Left cardiac atrium (tissue), 4 donors: ENCODE measurements at regions not wholly inside any gene's neighbourhood (a gene's known extent, or its start where the extent isn't known, plus 50 kb on each side); places are given as distances from the start of the nearest gene placed in this dataset.
"Not testable (repeated sequence)": the region's sequence is repeated elsewhere in the genome, so short reads cannot be mapped to it uniquely, and the experiment has no call there.

Source experiments
- ATAC-seq, 2 donors: fragments of 200-7000 bp; cut with Tn5 transposase; one replicate each; pipeline ENCODE4 v1.9.1; 2020; ENCODE audit warnings: mild to moderate bottlenecking in 2 of 2, moderate library complexity in 2 of 2
- DNase-seq: peaks from one replicate; pipeline ENCODE4 v3.0.0-alpha.2; 2020
- intact Hi-C, 2 donors: fragments of 100-400 bp; cut with DNase I; formaldehyde crosslinking; loops; one replicate each; pipeline versions ENCODE4 v1.14.1 to v1.15.1; 2022 to 2023
- donor health status: DM: no; HTN: yes; CAD: no.
- donor health status: DM: no; HTN: yes; CAD: no; lungs with severe emphysema.
- donor health status: DM: yes; HTN: yes; CAD: no.
- donor health status: Dilated cardiomyopathy.

- intact Hi-C loops = no loop called here
- no peak for ATAC-seq
These were observed 1266.3 kb downstream of the SI start for GRCh38 chr3:163812006-163812405.

GRCh38 chr3:163809540-163809993 is 1268.7 kb downstream of the SI start:
- ATAC-seq = no peak
- no peak for DNase-seq
- intact Hi-C loops = no loop called here

More at GRCh38 chr3:163812006-163812405, 1266.3 kb downstream of the SI start:
- DNase-seq = no peak

- no peak for DNase-seq
These were observed 1291.9 kb downstream of the SI start for GRCh38 chr3:163786416-163786815.

GRCh38 chr3:163785693-163786092 is 1292.6 kb downstream of the SI start:
- intact Hi-C loops = no loop called here
- DNase-seq (no peak), ATAC-seq (no peak)

More at GRCh38 chr3:163786416-163786815, 1291.9 kb downstream of the SI start:
- intact Hi-C loops = no loop called here
- no peak for ATAC-seq

GRCh38 chr3:163779396-163780344 is 1298.6 kb downstream of the SI start:
- no peak for DNase-seq
- intact Hi-C loops = no loop called here
- ATAC-seq = no peak

- ATAC-seq (no peak), DNase-seq (no peak)
- intact Hi-C loops = no loop called here
These were observed 1301.6 kb downstream of the SI start for GRCh38 chr3:163776743-163777142.

GRCh38 chr3:163773136-163773535 is 1305.2 kb downstream of the SI start:
- DNase-seq (no peak), ATAC-seq (no peak)
- intact Hi-C loops = no loop called here

GRCh38 chr3:163768048-163768447 is 1310.2 kb downstream of the SI start:
- ATAC-seq (no peak), DNase-seq (no peak)
- intact Hi-C loops = no loop called here

GRCh38 chr3:163766112-163766511 is 1312.2 kb downstream of the SI start:
- no peak for ATAC-seq

GRCh38 chr3:163753033-163753432 is 1325.3 kb downstream of the SI start:
- intact Hi-C loops = no loop called here
- ATAC-seq (no peak), DNase-seq (no peak)

More at GRCh38 chr3:163766112-163766511, 1312.2 kb downstream of the SI start:
- intact Hi-C loops = no loop called here
- no peak for DNase-seq

- no peak for ATAC-seq
- intact Hi-C loops = no loop called here
- no peak for DNase-seq
These were observed 1333.1 kb downstream of the SI start for GRCh38 chr3:163745204-163745603.

GRCh38 chr3:163735394-163735793 is 1342.9 kb downstream of the SI start:
- intact Hi-C loops = no loop called here
- no peak for ATAC-seq

GRCh38 chr3:163730684-163731083 is 1347.6 kb downstream of the SI start:
- intact Hi-C loops = no loop called here
- DNase-seq = no peak
- ATAC-seq = no peak

More at GRCh38 chr3:163735394-163735793, 1342.9 kb downstream of the SI start:
- no peak for DNase-seq

- ATAC-seq (no peak), DNase-seq (no peak)
- intact Hi-C loops = no loop called here
These were observed 1352.2 kb downstream of the SI start for GRCh38 chr3:163726125-163726524.

- ATAC-seq = no peak
- no peak for DNase-seq
- intact Hi-C loops = no loop called here
These were observed 1355.9 kb downstream of the SI start for GRCh38 chr3:163722405-163722804.

- DNase-seq (no peak), ATAC-seq (no peak)
- intact Hi-C loops = no loop called here
These were observed 1356.7 kb downstream of the SI start for GRCh38 chr3:163721596-163721995.

GRCh38 chr3:163717377-163717776 is 1360.9 kb downstream of the SI start:
- intact Hi-C loops = no loop called here
- ATAC-seq = no peak
- no peak for DNase-seq

- no peak for ATAC-seq
- intact Hi-C loops = no loop called here
- DNase-seq = no peak
These were observed 1369.9 kb downstream of the SI start for GRCh38 chr3:163708428-163708827.

- intact Hi-C loops = no loop called here
- ATAC-seq (no peak), DNase-seq (no peak)
These were observed 1370.6 kb downstream of the SI start for GRCh38 chr3:163707659-163708058.

GRCh38 chr3:163698221-163698620 is 1380.1 kb downstream of the SI start:
- intact Hi-C loops, ATAC-seq, DNase-seq: not testable (repeated sequence)

- intact Hi-C loops = no loop called here
- DNase-seq = no peak
- no peak for ATAC-seq
These were observed 1385.8 kb downstream of the SI start for GRCh38 chr3:163692494-163692893.
